ENCODE measurements at regions not wholly inside any gene's neighbourhood (a gene's known extent, or its start where the extent isn't known, plus 50 kb on each side); places are given as distances from the start of the nearest gene placed in this dataset.

DNA sequence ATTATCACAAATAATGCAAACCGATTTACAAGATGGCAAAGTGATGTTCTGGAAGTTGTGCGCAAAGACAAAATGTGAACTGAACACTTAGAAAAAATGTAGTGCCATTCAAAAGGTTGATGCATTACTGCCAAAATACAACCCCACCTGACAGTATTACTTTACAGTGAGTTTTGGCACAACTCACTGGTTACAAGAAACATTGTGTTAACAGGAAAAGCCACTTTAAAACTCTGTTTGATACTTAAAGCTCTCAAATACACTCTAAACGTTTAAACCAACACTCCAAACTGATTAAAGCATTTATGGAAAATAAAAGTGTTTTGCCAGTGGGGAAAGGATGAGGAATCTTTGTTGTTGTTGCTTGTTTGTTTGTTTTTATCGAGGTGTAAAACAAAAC is 173.4 kb upstream of the SATB2 start:
- TF ChIP-seq, protein P1, sequence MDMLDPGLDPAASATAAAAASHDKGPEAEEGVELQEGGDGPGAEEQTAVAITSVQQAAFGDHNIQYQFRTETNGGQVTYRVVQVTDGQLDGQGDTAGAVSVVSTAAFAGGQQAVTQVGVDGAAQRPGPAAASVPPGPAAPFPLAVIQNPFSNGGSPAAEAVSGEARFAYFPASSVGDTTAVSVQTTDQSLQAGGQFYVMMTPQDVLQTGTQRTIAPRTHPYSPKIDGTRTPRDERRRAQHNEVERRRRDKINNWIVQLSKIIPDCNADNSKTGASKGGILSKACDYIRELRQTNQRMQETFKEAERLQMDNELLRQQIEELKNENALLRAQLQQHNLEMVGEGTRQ (IDR thresholded peaks at IDR 0.05) = no peak
- TF ChIP-seq POLR2A (IDR thresholded peaks at IDR 0.05; ENCODE audit: low read length) (no peak), EP300 (IDR thresholded peaks at IDR 0.05) (no peak), NR3C1 (IDR thresholded peaks at IDR 0.05) (no peak), RAD21 (conservative IDR thresholded peaks at IDR 0.05 in 1 of 2, IDR thresholded peaks at IDR 0.05 in 1 of 2) (no peak), KDM1A (IDR thresholded peaks at IDR 0.05; ENCODE audit: low read depth) (no peak)
- TF ChIP-seq, protein P2, sequence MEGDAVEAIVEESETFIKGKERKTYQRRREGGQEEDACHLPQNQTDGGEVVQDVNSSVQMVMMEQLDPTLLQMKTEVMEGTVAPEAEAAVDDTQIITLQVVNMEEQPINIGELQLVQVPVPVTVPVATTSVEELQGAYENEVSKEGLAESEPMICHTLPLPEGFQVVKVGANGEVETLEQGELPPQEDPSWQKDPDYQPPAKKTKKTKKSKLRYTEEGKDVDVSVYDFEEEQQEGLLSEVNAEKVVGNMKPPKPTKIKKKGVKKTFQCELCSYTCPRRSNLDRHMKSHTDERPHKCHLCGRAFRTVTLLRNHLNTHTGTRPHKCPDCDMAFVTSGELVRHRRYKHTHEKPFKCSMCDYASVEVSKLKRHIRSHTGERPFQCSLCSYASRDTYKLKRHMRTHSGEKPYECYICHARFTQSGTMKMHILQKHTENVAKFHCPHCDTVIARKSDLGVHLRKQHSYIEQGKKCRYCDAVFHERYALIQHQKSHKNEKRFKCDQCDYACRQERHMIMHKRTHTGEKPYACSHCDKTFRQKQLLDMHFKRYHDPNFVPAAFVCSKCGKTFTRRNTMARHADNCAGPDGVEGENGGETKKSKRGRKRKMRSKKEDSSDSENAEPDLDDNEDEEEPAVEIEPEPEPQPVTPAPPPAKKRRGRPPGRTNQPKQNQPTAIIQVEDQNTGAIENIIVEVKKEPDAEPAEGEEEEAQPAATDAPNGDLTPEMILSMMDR (IDR thresholded peaks at IDR 0.05) = no peak
- TF ChIP-seq, protein P3, sequence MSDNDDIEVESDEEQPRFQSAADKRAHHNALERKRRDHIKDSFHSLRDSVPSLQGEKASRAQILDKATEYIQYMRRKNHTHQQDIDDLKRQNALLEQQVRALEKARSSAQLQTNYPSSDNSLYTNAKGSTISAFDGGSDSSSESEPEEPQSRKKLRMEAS (IDR thresholded peaks at IDR 0.05) = no peak

Data from A549 (cell line).